GM13977 (cell line): ENCODE measurements at regions not wholly inside any gene's neighbourhood (a gene's known extent, or its start where the extent isn't known, plus 50 kb on each side); places are given as distances from the start of the nearest gene placed in this dataset.

ENCODE experiments used
- DNase-seq: peaks from one replicate; pipeline ENCODE4 v3.0.0; 2012; ENCODE audit warnings: low spot score
- in situ Hi-C: fragments of 300-500 bp; cut with MboI; formaldehyde crosslinking; loops from one replicate; pipeline ENCODE4 v1.12.0; 2022; ENCODE audit warnings: low sequenced_read_pairs, low pct_unique_long_range_greater_than_20kb, mixed read lengths, inconsistent platforms; ENCODE audit not compliant: unreplicated experiment
- TF ChIP-seq, protein P1 (sequence below): IDR thresholded peaks from 2 replicates; pipeline ENCODE4 v1.5.1; 2012; ENCODE audit warnings: mild to moderate bottlenecking, control low read depth; ENCODE audit not compliant: insufficient read depth; ENCODE audit errors: extremely low read depth, missing control alignments

DNA sequence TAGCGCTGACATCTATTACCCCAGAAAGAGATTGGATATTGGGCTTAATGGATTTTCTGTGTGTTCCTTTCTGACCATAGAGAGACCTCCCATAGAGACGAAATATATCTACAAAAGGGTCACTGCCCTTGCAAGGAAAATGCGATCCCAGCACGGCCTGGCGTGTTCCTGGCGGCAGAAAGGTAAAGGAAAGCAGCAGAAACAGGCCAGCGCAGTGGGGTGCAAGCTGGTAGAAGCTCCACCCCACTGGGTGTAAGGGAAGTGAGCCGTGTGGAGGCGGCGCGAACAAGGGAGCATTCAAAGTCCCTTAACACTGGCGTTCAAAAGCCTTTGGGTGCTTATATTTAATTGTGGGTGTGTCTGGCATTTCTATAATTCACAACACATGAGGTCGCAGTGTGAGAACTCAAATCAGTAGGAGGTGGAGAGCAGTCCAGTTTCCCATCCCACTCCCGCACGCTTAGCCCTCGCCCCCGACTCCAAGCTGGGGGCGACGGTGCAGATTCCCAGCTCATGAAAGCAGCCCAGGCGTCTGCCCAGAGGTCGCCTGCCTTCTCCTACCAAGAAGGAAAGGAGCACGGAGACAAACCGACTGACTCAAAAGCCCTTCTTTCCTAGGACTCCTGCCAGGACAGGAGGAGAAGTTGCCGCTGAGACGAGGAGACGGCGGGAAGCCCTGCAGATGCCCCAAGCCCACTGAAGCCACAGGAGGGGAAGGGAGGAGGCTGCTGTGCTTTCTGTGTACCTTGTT, 478.4 kb downstream of the FOXO1 start:
- in situ Hi-C loops, result no loop called here

DNA sequence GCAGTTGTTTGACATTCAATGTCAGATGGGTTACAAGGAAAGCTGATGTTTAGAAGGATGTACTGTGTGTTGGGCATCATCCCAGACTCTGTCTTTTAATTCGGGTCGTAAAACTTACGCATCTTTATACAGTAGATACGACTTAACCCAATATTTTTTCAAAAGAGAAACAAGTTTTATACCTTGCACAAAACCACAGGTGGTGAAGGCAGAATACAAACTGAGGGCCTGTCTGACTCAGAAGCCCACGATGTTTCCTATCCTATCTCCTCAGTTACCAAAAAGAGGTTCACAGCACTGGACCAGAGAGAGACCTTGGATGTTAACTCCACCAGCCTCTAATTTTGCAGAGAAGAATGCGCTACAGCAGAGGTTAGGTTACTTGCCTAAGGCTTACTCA, 477.0 kb downstream of the FOXO1 start:
- in situ Hi-C loops, result no loop called here
- TF ChIP-seq, protein P1, sequence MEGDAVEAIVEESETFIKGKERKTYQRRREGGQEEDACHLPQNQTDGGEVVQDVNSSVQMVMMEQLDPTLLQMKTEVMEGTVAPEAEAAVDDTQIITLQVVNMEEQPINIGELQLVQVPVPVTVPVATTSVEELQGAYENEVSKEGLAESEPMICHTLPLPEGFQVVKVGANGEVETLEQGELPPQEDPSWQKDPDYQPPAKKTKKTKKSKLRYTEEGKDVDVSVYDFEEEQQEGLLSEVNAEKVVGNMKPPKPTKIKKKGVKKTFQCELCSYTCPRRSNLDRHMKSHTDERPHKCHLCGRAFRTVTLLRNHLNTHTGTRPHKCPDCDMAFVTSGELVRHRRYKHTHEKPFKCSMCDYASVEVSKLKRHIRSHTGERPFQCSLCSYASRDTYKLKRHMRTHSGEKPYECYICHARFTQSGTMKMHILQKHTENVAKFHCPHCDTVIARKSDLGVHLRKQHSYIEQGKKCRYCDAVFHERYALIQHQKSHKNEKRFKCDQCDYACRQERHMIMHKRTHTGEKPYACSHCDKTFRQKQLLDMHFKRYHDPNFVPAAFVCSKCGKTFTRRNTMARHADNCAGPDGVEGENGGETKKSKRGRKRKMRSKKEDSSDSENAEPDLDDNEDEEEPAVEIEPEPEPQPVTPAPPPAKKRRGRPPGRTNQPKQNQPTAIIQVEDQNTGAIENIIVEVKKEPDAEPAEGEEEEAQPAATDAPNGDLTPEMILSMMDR, result no peak
- no peak for DNase-seq

More for the DNA sequence above, 478.4 kb downstream of the FOXO1 start:
- TF ChIP-seq, protein P1, result no peak
- no peak for DNase-seq

DNA sequence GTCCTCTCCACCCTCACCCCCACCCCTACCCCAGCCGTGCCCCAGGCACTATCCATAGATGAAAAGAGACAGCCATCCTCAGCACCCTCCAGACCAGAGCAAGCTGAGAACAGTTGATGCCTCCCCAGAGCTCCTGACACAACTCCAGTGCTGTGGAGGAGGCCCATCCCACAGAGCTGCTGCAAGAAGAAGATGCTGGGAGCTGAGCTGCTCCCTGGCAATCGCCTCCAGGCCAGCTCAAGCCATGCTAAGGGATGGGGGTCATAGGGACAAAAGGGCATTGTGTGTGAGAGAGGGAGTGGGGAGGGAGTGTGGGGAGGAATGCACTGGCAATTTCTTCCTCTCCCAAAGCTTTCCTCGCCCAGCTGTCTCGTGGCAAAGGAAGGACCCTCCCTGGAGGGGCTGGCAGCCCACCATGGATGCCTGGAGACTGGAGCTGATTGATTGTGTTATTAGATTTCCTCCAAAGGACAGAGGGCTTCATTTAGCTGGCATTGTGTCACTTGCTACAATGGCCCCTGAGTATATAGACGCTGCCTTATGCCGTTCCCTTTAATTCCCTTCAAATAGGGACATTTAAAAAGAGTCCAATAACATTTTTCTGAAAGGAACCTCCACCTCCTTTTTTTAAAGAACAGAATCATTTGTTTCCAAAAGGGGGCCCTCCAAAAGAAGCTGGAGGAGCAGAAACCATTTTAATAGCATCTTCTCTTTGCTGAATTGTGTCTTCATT, 476.4 kb downstream of the FOXO1 start:
- in situ Hi-C loops, result no loop called here
- DNase-seq, result no peak
- TF ChIP-seq, protein P1, result no peak

DNA sequence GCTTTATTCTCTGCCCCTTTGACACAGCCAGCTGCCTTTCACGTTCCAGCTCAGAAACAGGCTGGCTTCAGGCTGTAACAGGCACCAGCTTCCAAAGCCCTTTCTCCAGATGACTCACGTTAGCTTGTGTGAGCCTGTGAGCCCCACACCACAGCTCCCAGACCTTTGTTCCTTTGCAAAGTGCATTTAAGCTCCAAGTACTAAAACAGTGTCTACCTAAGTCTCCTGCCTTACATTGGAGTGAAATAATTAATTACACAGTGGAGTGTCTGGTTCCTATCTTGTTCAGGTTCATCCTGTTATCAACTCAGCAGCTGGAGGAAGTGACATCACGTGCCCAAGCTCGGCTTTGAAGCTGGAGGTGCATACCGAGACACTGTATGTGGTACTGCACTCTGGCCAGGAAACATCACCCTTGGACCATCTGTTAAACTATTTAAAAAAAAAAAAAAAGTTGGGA, 475.8 kb downstream of the FOXO1 start:
- in situ Hi-C loops, result no loop called here
- TF ChIP-seq, protein P1, result no peak
- DNase-seq, result no peak

DNA sequence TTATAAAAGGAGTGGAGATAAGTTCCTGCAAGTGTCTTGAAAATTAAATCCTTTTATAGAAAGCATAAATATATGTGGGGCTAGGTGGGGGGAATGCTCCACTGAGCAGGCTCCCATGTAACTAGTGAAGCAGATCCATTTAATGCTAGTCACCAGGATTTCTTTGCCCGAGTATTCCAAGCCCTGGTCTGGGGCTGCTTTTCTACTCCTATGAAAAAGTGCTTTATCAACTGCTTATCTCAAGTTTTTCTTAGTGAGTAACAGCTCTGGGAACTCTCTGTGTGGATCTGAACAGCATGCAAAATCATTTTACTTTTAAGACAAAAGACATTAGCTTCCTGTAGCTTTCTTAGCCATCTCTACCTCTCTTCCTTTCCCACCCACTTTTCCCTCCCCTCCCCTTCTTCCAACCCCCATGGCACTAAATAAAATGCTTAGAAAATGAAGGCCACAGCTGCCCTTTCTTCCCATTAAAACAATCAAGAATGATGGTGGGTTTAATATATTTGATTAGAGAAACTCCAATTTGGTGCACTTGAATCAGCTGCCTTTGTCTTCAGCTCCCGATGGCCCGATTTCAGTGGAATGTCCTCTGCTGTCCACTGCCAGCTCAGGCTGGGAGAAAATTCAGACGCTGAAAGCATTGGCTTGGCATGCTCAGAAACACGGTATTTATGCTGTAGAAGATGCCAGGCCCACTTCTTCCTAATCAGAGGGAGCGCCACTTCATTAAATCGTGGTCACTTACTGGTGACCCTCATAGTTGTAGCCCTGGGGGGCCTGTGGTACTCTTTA, 475.1 kb downstream of the FOXO1 start:
- DNase-seq, result no peak
- in situ Hi-C loops, result no loop called here
- TF ChIP-seq, protein P1, result no peak

DNA sequence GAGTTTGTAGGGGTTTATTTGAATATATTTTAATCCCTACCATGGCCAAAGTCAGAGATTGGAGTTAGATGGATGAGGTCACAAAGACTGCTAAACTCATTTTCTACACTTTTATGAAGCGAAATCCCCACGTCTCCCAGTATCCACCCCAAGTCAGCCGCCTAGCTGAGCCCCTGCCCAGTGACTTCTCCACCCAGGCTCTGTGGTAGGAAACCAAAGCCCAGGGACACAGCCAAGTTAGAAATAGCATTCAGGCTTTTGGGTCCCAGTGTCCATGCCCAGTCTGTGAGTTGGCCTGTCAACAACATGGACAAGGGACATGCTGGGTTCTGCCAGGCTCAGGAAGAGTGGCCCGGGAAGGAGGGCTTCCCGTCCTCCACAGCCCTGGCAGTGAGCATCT, 474.0 kb downstream of the FOXO1 start:
- no peak for DNase-seq
- TF ChIP-seq, protein P1, result no peak
- in situ Hi-C loops, result no loop called here
